ENCODE measurements at regions not wholly inside any gene's neighbourhood (a gene's known extent, or its start where the extent isn't known, plus 50 kb on each side); places are given as distances from the start of the nearest gene placed in this dataset.

GRCh38 chr4:189302719-189303118 is 638.0 kb upstream of the FRG1 start:
- intact Hi-C loops (cut with DNase I), result no loop called here
- no peak for TF ChIP-seq CTCF (IDR thresholded peaks at IDR 0.05; ENCODE audit: borderline replicate concordance, extremely low read depth, insufficient read depth)
- FAIRE-seq (no peak), DNase-seq (peak in 1 of 5 donors; percentile 18)
- H3K9me3 ChIP-seq (ENCODE audit: control insufficient read depth in 2 of 3, insufficient read depth in 1 of 3, low read length in 3 of 3), result no peaks in the 10 kb centered on the region
- H3K4me1 ChIP-seq (ENCODE audit: control insufficient read depth in 2 of 3, insufficient read depth in 2 of 3, low read depth in 1 of 3, low read length in 3 of 3), result no peaks in the 10 kb centered on the region
- H3K27ac ChIP-seq (ENCODE audit: low read depth in 2 of 2, low read length in 2 of 2), result no peak overlapping the region
- H3K4me3 ChIP-seq (ENCODE audit: low read length in 3 of 3), result no peak overlapping the region
- no peaks in the 10 kb centered on the region for H3K36me3 ChIP-seq (ENCODE audit: control insufficient read depth in 2 of 3, insufficient read depth in 3 of 3, low read length in 3 of 3)
- no peaks in the 10 kb centered on the region for H3K27me3 ChIP-seq (ENCODE audit: control insufficient read depth, insufficient read depth, low read length)
- H3K9ac ChIP-seq (ENCODE audit: low read length in 3 of 3), result no peak overlapping the region

- Histone ChIP-seq H3K9me3 (ENCODE audit: control insufficient read depth in 2 of 3, insufficient read depth in 1 of 3, low read length in 3 of 3) (no peaks in the 10 kb centered on the region), H3K36me3 (ENCODE audit: control insufficient read depth in 2 of 3, insufficient read depth in 3 of 3, low read length in 3 of 3) (no peaks in the 10 kb centered on the region), H3K27ac (ENCODE audit: low read depth in 2 of 2, low read length in 2 of 2) (no peak overlapping the region), H3K4me1 (ENCODE audit: control insufficient read depth in 2 of 3, insufficient read depth in 2 of 3, low read depth in 1 of 3, low read length in 3 of 3) (no peaks in the 10 kb centered on the region), H3K9ac (ENCODE audit: low read length in 3 of 3) (no peak overlapping the region), H3K4me3 (ENCODE audit: low read length in 3 of 3) (no peak overlapping the region), H3K27me3 (ENCODE audit: control insufficient read depth, insufficient read depth, low read length) (no peaks in the 10 kb centered on the region)
- intact Hi-C loops (cut with DNase I), result no loop called here
- DNase-seq (no peak), FAIRE-seq (no peak)
- no peak for TF ChIP-seq CTCF (IDR thresholded peaks at IDR 0.05; ENCODE audit: borderline replicate concordance, extremely low read depth, insufficient read depth)
These were observed 636.5 kb upstream of the FRG1 start for GRCh38 chr4:189304167-189304566.

- Histone ChIP-seq H3K36me3 (ENCODE audit: control insufficient read depth in 2 of 3, insufficient read depth in 3 of 3, low read length in 3 of 3) (no peaks in the 10 kb centered on the region), H3K27me3 (ENCODE audit: control insufficient read depth, insufficient read depth, low read length) (no peaks in the 10 kb centered on the region), H3K4me3 (ENCODE audit: low read length in 3 of 3) (no peak overlapping the region), H3K9ac (ENCODE audit: low read length in 3 of 3) (no peak overlapping the region), H3K4me1 (ENCODE audit: control insufficient read depth in 2 of 3, insufficient read depth in 2 of 3, low read depth in 1 of 3, low read length in 3 of 3) (no peaks in the 10 kb centered on the region), H3K27ac (ENCODE audit: low read depth in 2 of 2, low read length in 2 of 2) (no peak overlapping the region), H3K9me3 (ENCODE audit: control insufficient read depth in 2 of 3, insufficient read depth in 1 of 3, low read length in 3 of 3) (no peaks in the 10 kb centered on the region)
- DNase-seq (peak in 2 of 5 donors; percentile 27 to 37), FAIRE-seq (no peak)
- no peak for TF ChIP-seq CTCF (IDR thresholded peaks at IDR 0.05; ENCODE audit: borderline replicate concordance, extremely low read depth, insufficient read depth)
- intact Hi-C loops (cut with DNase I), result no loop called here
These were observed 635.9 kb upstream of the FRG1 start for GRCh38 chr4:189304809-189305208.

- Histone ChIP-seq H3K9ac (ENCODE audit: low read length in 3 of 3) (no peak overlapping the region), H3K4me3 (ENCODE audit: low read length in 3 of 3) (no peak overlapping the region), H3K27ac (ENCODE audit: low read depth in 2 of 2, low read length in 2 of 2) (no peak overlapping the region), H3K27me3 (ENCODE audit: control insufficient read depth, insufficient read depth, low read length) (no peaks in the 10 kb centered on the region), H3K36me3 (ENCODE audit: control insufficient read depth in 2 of 3, insufficient read depth in 3 of 3, low read length in 3 of 3) (no peaks in the 10 kb centered on the region), H3K9me3 (ENCODE audit: control insufficient read depth in 2 of 3, insufficient read depth in 1 of 3, low read length in 3 of 3) (no peaks in the 10 kb centered on the region), H3K4me1 (ENCODE audit: control insufficient read depth in 2 of 3, insufficient read depth in 2 of 3, low read depth in 1 of 3, low read length in 3 of 3) (no peaks in the 10 kb centered on the region)
- FAIRE-seq (no peak), DNase-seq (peak in 3 of 5 donors; percentile 18 to 79 (median 57))
- no peak for TF ChIP-seq CTCF (IDR thresholded peaks at IDR 0.05; ENCODE audit: borderline replicate concordance, extremely low read depth, insufficient read depth)
- intact Hi-C loops (cut with DNase I), result no loop called here
These were observed 635.2 kb upstream of the FRG1 start for GRCh38 chr4:189305500-189305899.
